Right lobe of liver (tissue), 6 donors: ENCODE measurements at regions not wholly inside any gene's neighbourhood (a gene's known extent, or its start where the extent isn't known, plus 50 kb on each side); places are given as distances from the start of the nearest gene placed in this dataset.

Source experiments
- ATAC-seq, 4 donors: fragments of 200-7000 bp; cut with Tn5 transposase; one replicate each; pipeline ENCODE4 v1.9.1; 2020; ENCODE audit warnings: mild to moderate bottlenecking in 4 of 4, moderate library complexity in 4 of 4
- DNase-seq, 3 donors: peaks; one replicate each; pipeline ENCODE4 v3.0.0-alpha.2; 2020
- H3K27ac ChIP-seq, 3 donors: fragments of 200-600 bp; one replicate each; pipeline ENCODE4 v1.8.0; 2022
- H3K27me3 ChIP-seq, 2 donors: fragments of 200-600 bp; one replicate each; pipeline ENCODE4 v1.8.0; 2022
- H3K36me3 ChIP-seq, 4 donors: fragments of 200-600 bp; sonication (generic) in 1 of 4; one replicate each; pipeline versions ENCODE4 v1.5.1 to v1.8.0; 2017 to 2022; ENCODE audit warnings: control low read depth in 1 of 4
- H3K4me1 ChIP-seq, 4 donors: fragments of 200-600 bp; sonication (generic) in 1 of 4; one replicate each; pipeline versions ENCODE4 v1.5.1 to v1.8.0; 2017 to 2022; ENCODE audit warnings: control low read depth in 1 of 4
- H3K4me3 ChIP-seq, 3 donors: fragments of 200-600 bp; one replicate each; pipeline ENCODE4 v1.8.0; 2022
- H3K9me3 ChIP-seq, 4 donors: fragments of 200-600 bp; sonication (generic) in 1 of 4; one replicate each; pipeline versions ENCODE4 v1.5.1 to v1.8.0; 2017 to 2022; ENCODE audit warnings: control low read depth in 1 of 4
- CTCF ChIP-seq, 4 donors: fragments of 200-600 bp in 3 of 4; fragments of 450-650 bp in 1 of 4; IDR thresholded peaks; one replicate each; pipeline versions ENCODE4 v1.5.1 to v1.8.0; 2016 to 2022; ENCODE audit warnings: antibody characterized with exemption in 4 of 4, mild to moderate bottlenecking in 2 of 4
- POLR2A ChIP-seq: fragments of 450-650 bp; IDR thresholded peaks from one replicate; pipeline ENCODE4 v1.6.1; 2017; ENCODE audit warnings: antibody characterized with exemption, mild to moderate bottlenecking
- WGBS: methylation state at CpG from one replicate; pipeline ENCODE4 v1.1.6; 2018; ENCODE audit warnings: low coverage, low lambda C conversion rate; ENCODE audit not compliant: insufficient coverage; ENCODE audit errors: missing lambda C conversion rate; 5-methylcytosine and 5-hydroxymethylcytosine counted together
- intact Hi-C, 2 donors: fragments of 100-400 bp; cut with DNase I; formaldehyde crosslinking; loops; one replicate each; pipeline versions ENCODE4 v1.11.2 to v1.14.1; 2022
- donor health status: DM: no; HTN: yes; CAD: no.
- donor health status: DM: no; HTN: no; CAD: no.
- donor health status: DM: no; HTN: no; CAD: no.
- donor health status: DM: no; HTN: yes; CAD: no.
- donor health status: DM: no; HTN: yes; CAD: no.

GRCh38 chr1:166730299-166730888, 108.9 kb upstream of the POGK start:
- no peaks in the 10 kb centered on the region for H3K9me3 ChIP-seq
- no peaks in the 10 kb centered on the region for H3K27me3 ChIP-seq
- no peak overlapping the region for H3K4me3 ChIP-seq
- 100% methylated on average over 1 of the region's 1 CpG for WGBS
- intact Hi-C loops, result no loop called here
- peak in 1 of 4 donors; percentile 11 for ATAC-seq
- DNase-seq, result no peak
- no peaks in the 10 kb centered on the region for H3K4me1 ChIP-seq
- no peak for TF ChIP-seq CTCF (IDR thresholded peaks at IDR 0.05)
- TF ChIP-seq POLR2A, result no peak
- H3K27ac ChIP-seq, result no peak overlapping the region
- no peaks in the 10 kb centered on the region for H3K36me3 ChIP-seq

GRCh38 chr1:166738140-166738539, 101.1 kb upstream of the POGK start:
- Histone ChIP-seq H3K27me3 (no peaks in the 10 kb centered on the region), H3K36me3 (no peaks in the 10 kb centered on the region), H3K9me3 (no peaks in the 10 kb centered on the region), H3K4me1 (no peaks in the 10 kb centered on the region), H3K4me3 (no peak overlapping the region), H3K27ac (no peak overlapping the region)
- intact Hi-C loops, result no loop called here
- ATAC-seq, result no peak
- TF ChIP-seq POLR2A, result no peak
- no peak for TF ChIP-seq CTCF (IDR thresholded peaks at IDR 0.05)
- no peak for DNase-seq

- TF ChIP-seq CTCF (IDR thresholded peaks at IDR 0.05) (no peak), POLR2A (no peak)
- Histone ChIP-seq H3K27me3 (no peaks in the 10 kb centered on the region), H3K9me3 (no peaks in the 10 kb centered on the region), H3K4me1 (no peaks in the 10 kb centered on the region), H3K27ac (no peak overlapping the region), H3K36me3 (no peaks in the 10 kb centered on the region), H3K4me3 (no peak overlapping the region)
- intact Hi-C loops, result no loop called here
- 46% methylated on average over 2 of the region's 2 CpGs for WGBS
- no peak for ATAC-seq
- DNase-seq, result no peak
Measured at GRCh38 chr1:166738873-166739272, 100.4 kb upstream of the POGK start.

- no peaks in the 10 kb centered on the region for H3K36me3 ChIP-seq
- no peaks in the 10 kb centered on the region for H3K27me3 ChIP-seq
- no peaks in the 10 kb centered on the region for H3K9me3 ChIP-seq
- H3K27ac ChIP-seq, result no peak overlapping the region
- H3K4me3 ChIP-seq, result no peak overlapping the region
- ATAC-seq (no peak), DNase-seq (no peak)
- 73% methylated on average over 3 of the region's 3 CpGs for WGBS
- intact Hi-C loops, result no loop called here
- H3K4me1 ChIP-seq, result no peaks in the 10 kb centered on the region
- TF ChIP-seq POLR2A (no peak), CTCF (IDR thresholded peaks at IDR 0.05) (no peak)
Measured at GRCh38 chr1:166740668-166741276, 98.5 kb upstream of the POGK start.
